H1 (cell line): ENCODE measurements at regions not wholly inside any gene's neighbourhood (a gene's known extent, or its start where the extent isn't known, plus 50 kb on each side); places are given as distances from the start of the nearest gene placed in this dataset.

Experiments
- BACH1 ChIP-seq: IDR thresholded peaks from 2 replicates; pipeline ENCODE4 v1.6.1; 2012; ENCODE audit warnings: low read length, improper control_type of control experiment
- CHD2 ChIP-seq: IDR thresholded peaks from 2 replicates; pipeline ENCODE4 v1.6.1; 2012; ENCODE audit warnings: low read length, improper control_type of control experiment
- CREB1 ChIP-seq: IDR thresholded peaks from 2 replicates; pipeline ENCODE4 v1.6.1; 2012; ENCODE audit warnings: inconsistent platforms
- HDAC6 ChIP-seq: IDR thresholded peaks from one replicate; pipeline ENCODE4 v1.7.1; 2012; ENCODE audit warnings: low read depth, mild to moderate bottlenecking, inconsistent platforms, low read length, moderate library complexity
- RNF2 ChIP-seq: fragments of 200-900, 300-1000 bp; sonication (generic); IDR thresholded peaks from 2 replicates; pipeline ENCODE4 v1.7.1; 2016; ENCODE audit warnings: borderline replicate concordance, low read depth, mild to moderate bottlenecking, antibody characterized with exemption, low read length; ENCODE audit not compliant: poor library complexity, severe bottlenecking; ENCODE audit errors: missing control alignments
- SIN3A ChIP-seq, 2 experiments: IDR thresholded peaks in 1 of 2; conservative IDR thresholded peaks in 1 of 2; 2 replicates each; pipeline ENCODE4 v1.6.1; 2011 to 2012; ENCODE audit warnings: low read length in 2 of 2, improper control_type of control experiment in 1 of 2, low read depth in 1 of 2, mild to moderate bottlenecking in 1 of 2
- YY1 ChIP-seq: IDR thresholded peaks from 2 replicates; pipeline ENCODE4 v1.6.1; 2011; ENCODE audit warnings: low read depth, mild to moderate bottlenecking, low read length
- TF ChIP-seq, protein P1 (sequence below), 3 experiments: IDR thresholded peaks; 1 replicate in 2 of 3; 2 replicates in 1 of 3; pipeline versions ENCODE4 v1.5.1 to v1.6.1; 2011; ENCODE audit warnings: low read length in 3 of 3, mild to moderate bottlenecking in 3 of 3, inconsistent platforms in 2 of 3, low read depth in 1 of 3, moderate library complexity in 1 of 3; ENCODE audit not compliant: insufficient read depth in 1 of 3; ENCODE audit errors: control extremely low read depth in 1 of 3

DNA sequence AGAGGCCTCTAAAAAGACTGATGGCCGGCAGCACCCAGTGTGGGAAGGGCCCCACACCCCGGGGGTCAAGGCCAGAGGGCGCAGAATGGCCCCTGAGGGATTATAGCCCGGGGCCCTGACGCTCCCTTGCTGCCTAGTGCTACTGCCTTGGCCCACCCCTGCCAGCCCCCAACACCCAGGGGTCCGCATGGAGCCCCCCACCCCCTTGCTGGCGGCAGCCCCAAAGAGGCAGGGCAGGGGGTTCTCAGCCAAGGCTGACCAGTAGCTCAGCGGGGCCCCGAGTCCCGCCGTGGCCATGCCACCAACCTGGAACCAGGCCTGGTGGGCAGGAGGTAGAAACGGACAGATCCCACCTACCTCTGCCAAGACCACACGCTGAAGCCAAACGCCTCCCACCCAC is 73.1 kb upstream of the FBRSL1 start:
- TF ChIP-seq YY1 (no peak), RNF2 (no peak), SIN3A (conservative IDR thresholded peaks at IDR 0.05 in 1 of 2, IDR thresholded peaks at IDR 0.05 in 1 of 2; ENCODE audit: low read depth in 1 of 2, low read length in 2 of 2) (no peak), HDAC6 (no peak), CREB1 (no peak), BACH1 (no peak), CHD2 (no peak)
- TF ChIP-seq, protein P1, sequence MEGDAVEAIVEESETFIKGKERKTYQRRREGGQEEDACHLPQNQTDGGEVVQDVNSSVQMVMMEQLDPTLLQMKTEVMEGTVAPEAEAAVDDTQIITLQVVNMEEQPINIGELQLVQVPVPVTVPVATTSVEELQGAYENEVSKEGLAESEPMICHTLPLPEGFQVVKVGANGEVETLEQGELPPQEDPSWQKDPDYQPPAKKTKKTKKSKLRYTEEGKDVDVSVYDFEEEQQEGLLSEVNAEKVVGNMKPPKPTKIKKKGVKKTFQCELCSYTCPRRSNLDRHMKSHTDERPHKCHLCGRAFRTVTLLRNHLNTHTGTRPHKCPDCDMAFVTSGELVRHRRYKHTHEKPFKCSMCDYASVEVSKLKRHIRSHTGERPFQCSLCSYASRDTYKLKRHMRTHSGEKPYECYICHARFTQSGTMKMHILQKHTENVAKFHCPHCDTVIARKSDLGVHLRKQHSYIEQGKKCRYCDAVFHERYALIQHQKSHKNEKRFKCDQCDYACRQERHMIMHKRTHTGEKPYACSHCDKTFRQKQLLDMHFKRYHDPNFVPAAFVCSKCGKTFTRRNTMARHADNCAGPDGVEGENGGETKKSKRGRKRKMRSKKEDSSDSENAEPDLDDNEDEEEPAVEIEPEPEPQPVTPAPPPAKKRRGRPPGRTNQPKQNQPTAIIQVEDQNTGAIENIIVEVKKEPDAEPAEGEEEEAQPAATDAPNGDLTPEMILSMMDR (IDR thresholded peaks at IDR 0.05; ENCODE audit: control extremely low read depth in 1 of 3, insufficient read depth in 1 of 3, low read depth in 1 of 3, low read length in 3 of 3) = no peak
